NCI-H460 (cell line): ENCODE measurements at regions not wholly inside any gene's neighbourhood (a gene's known extent, or its start where the extent isn't known, plus 50 kb on each side); places are given as distances from the start of the nearest gene placed in this dataset.
A peak's percentile ranks its signal among the peaks of the same experiment; 100 is the strongest.

Experiments used
- DNase-seq: peaks from one replicate; pipeline ENCODE4 v3.0.0-alpha.2; 2016; ENCODE audit warnings: low read depth; ENCODE audit errors: extremely low read depth

- DNase-seq = peak; percentile 39
These were observed 545.2 kb downstream of the C4orf33 start for GRCh38 chr4:129641179-129641578.

DNA sequence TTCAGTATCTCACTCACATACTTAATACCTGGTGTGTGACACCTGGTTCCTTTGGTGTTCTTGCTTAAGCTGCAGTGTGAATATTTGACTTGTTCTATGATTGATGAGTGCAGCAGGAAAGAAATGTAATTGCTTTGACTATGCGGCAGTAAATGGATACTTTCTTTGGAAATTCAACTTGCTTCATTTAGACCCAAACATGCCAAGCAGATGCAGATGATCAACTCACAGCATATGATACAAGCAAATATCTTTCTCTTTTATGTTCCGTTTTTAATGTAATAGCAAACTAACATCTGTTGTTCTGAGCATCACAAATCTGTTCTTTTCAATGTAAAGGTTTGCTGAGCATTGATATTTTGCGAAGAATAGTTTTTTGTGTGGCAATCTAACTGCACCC is 549.5 kb downstream of the C4orf33 start:
- DNase-seq = no peak

DNA sequence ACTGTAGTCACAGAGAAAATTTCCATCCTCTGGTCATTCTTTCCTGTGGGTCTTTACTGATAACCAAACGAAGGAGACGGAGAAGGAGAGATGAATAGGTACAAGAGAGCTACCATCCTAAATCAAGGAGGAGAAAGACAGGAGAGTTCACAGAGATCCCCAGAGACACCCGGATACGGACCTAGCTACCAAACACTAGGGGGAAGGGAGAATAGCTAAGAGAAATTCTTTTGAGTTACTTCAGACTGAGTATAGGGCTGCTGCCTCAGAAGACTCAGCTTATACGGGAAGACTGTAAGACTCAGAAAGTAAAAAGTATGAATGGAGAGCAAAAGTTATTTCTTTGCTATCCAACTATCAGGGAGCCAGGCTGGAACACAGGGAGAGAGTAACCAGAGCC is 572.1 kb downstream of the C4orf33 start:
- no peak for DNase-seq

GRCh38 chr4:129672941-129673340 is 577.0 kb downstream of the C4orf33 start:
- DNase-seq = no peak

GRCh38 chr4:129675036-129675435 is 579.1 kb downstream of the C4orf33 start:
- DNase-seq = no peak

- DNase-seq = no peak
These were observed 581.0 kb downstream of the C4orf33 start for GRCh38 chr4:129676934-129677333.

DNA sequence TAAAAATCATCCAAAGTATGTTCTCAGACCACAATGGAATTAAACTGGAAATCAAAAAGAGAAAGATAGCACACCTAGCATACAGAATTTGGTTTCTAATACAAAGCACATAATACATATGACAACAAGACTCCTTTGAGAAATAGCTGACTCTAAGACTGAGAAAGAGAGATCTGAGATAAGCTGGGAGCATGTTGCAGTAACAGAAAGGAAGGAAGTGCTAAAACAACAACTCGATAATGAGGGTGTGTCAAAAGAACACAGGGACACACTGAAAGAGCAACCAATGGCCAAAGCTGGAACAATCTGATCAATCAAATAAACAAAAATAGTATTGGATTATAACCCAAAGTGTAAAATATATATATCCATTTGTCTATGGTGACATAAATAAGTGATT is 586.6 kb downstream of the C4orf33 start:
- no peak for DNase-seq

- no peak for DNase-seq
These were observed 612.0 kb downstream of the C4orf33 start for GRCh38 chr4:129707949-129708348.

- no peak for DNase-seq
These were observed 612.8 kb downstream of the C4orf33 start for GRCh38 chr4:129708784-129709183.

- no peak for DNase-seq
These were observed 642.2 kb downstream of the C4orf33 start for GRCh38 chr4:129738175-129738574.

DNA sequence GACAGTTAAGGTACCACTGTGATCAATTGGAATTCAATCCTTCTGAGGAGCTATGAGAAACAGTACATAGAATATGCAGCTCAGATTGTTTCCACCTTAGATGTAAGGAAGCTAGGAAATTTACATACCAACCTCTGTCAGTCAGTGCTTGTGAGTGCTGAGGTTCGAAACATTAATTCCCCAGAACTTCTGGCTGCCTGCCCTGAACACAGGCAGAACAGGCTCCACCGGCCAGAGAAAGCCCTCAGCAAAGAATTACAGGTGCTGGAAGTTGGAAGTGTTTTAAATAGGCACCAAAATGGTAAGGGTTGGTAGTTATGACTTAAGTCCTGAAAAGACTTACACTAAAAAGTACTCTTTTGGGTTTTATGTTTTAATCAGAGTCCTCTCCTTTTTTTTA is 651.8 kb downstream of the C4orf33 start:
- no peak for DNase-seq

GRCh38 chr4:129748991-129749390 is 653.0 kb downstream of the C4orf33 start:
- DNase-seq = no peak

DNA sequence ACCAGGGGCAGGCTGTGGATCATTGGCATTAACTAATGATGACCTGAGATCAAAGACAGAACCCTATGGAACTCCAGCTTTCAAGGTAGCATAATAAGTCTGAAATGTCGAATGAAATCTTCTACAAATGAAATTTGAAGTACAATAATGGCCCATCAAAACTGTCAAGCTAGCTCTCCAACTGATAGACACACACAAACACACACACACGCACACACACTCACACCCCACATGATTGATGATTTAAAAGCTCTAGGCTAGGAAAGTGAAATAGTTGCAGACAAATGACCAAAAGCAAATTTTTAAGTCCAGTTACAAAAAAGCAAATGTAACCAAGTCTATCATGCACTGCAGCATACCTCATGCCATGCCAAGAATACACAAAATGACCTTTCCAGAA is 655.7 kb downstream of the C4orf33 start:
- DNase-seq = no peak

DNA sequence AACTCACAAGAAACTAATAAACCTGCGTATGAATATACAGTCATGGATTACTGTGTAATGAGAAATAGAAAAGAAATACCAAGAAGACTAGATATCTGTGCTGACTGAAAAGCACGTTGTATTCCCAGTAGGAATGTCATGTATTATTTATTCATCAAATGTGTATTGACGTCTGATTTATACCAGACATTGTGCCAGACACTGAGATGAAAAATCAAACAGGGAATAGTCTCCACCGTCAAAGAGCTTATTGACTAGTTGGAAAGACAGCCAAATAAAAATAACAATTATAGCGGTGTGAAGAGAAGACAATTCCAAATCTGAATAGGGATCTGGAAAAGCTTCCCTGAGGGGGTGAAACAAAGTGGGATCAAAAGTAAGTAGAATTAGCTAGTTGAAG is 687.6 kb downstream of the C4orf33 start:
- DNase-seq = no peak

- DNase-seq = no peak
These were observed 692.5 kb downstream of the C4orf33 start for GRCh38 chr4:129788486-129788885.

GRCh38 chr4:129804461-129804981 is 708.6 kb downstream of the C4orf33 start:
- no peak for DNase-seq

DNA sequence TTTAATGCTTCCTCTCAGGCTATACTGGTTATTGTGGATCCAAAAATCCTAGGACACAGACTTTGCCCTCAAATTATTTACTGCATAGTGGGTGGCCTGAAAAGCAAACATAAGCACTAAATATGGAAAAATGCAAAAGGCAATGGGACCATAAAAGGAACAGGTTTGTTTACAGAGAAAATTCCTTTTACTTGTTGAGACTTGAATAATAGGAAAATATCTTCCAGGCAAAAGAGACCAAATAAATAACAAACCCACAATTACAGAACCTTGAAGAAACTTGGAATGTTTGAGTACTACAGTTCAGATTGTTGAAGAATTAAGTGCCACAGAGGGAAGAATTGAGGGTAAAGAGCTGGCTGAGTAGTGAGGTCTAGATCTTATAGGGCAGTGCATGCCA is 711.0 kb downstream of the C4orf33 start:
- DNase-seq = no peak

DNA sequence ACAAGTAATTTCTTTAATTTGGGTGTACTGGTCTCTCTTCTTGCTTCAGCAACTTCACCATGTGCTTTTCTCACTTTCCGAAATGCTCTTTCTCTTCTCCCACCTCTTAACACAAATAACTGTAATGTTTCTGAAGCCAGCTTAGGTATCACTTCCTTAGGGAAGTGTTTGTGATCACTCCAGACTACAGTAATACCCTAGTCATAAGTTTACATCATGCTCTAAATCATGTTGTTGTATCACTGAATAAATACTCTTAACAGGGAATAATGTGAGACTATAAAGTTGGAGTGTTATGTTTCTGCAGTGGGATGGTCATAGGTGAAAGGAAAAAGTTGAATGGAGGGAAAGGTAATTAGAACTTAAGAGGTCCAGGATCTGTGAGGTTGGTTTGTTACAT is 712.3 kb downstream of the C4orf33 start:
- DNase-seq = no peak

- DNase-seq = no peak
These were observed 725.1 kb downstream of the C4orf33 start for GRCh38 chr4:129821073-129821472.

DNA sequence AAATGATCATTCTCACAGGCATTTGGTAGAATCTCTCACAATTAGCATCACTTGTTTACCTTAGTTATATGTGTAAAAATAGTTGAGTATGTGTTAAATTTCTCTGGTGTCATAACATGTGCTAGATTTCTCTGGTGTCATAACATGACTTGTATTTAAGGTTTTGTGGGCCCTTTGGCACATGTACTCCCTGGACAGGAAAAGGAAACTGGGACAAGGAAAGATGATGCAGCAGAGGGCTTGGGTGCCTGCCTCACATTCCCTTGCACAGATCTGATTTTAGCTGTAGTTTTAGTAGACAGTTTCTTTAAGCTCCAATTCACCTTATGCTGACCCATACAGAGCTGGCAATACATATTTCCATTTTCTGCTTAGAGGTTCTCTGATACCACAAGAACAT is 726.0 kb downstream of the C4orf33 start:
- DNase-seq = no peak

GRCh38 chr4:129822701-129823100 is 726.7 kb downstream of the C4orf33 start:
- peak; percentile 13 for DNase-seq

DNA sequence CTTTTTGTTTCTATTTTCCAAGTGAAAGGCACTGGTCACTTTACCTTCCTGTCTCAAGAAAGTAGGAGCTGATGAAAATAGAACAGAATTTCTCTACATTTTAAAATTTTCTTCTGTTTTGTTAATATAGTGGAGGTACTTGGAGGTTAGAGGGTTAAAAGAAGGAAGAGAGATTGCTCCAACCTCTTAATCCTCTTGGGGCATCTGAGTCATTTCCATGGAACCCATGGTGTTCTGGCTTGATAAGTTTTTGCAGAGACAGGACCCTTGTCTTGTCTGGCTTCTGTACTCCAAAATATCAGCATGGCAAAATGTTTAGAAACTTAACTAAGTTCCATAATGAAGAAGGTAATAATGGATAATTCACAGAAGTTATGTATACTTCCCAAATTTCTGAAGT is 727.2 kb downstream of the C4orf33 start:
- no peak for DNase-seq

GRCh38 chr4:129829373-129829772 is 733.4 kb downstream of the C4orf33 start:
- no peak for DNase-seq

GRCh38 chr4:129839687-129840086 is 743.7 kb downstream of the C4orf33 start:
- DNase-seq = no peak
